ENCODE measurements at regions not wholly inside any gene's neighbourhood (a gene's known extent, or its start where the extent isn't known, plus 50 kb on each side); places are given as distances from the start of the nearest gene placed in this dataset.

GRCh38 chrX:8374041-8374825 lies 90.4 kb upstream of the VCX3B start:
- H3K4me2 ChIP-seq (ENCODE audit: low read depth, low read length): no peak overlapping the region
- TF ChIP-seq CTCF (IDR thresholded peaks at IDR 0.05; ENCODE audit: low read length): no peak
- TF ChIP-seq EZH2phosphoT487 (IDR thresholded peaks at IDR 0.05; ENCODE audit: low read length): no peak
- TF ChIP-seq EZH2 (optimal IDR thresholded peaks at IDR 0.05; ENCODE audit: low read depth, low read length): no peak

GRCh38 chrX:8377041-8377440 lies 87.6 kb upstream of the VCX3B start:
- H2AFZ ChIP-seq (ENCODE audit: low read length): no peak overlapping the region
- no peaks in the 10 kb centered on the region for H3K4me1 ChIP-seq (ENCODE audit: low read length)
- DNase-seq: no peak
- H3K36me3 ChIP-seq (replicated peaks; ENCODE audit: insufficient read depth, low read length): no peaks in the 10 kb centered on the region
- H3K9me3 ChIP-seq (replicated peaks; ENCODE audit: insufficient read depth, low read length): no peaks in the 10 kb centered on the region
- H3K27ac ChIP-seq (ENCODE audit: low read length): no peak overlapping the region
- no peaks in the 10 kb centered on the region for H3K9me2 ChIP-seq (replicated peaks; ENCODE audit: insufficient read depth, low read length)
- no peak overlapping the region for H3K4me2 ChIP-seq (ENCODE audit: low read depth, low read length)
- no peaks in the 10 kb centered on the region for H4K20me1 ChIP-seq (ENCODE audit: insufficient read depth, low read length)
- no peak overlapping the region for H3K4me3 ChIP-seq (ENCODE audit: low read length)
- H3K79me2 ChIP-seq (ENCODE audit: low read length): no peaks in the 10 kb centered on the region
- no peak overlapping the region for H3K9ac ChIP-seq (ENCODE audit: low read length)
- H3K27me3 ChIP-seq (replicated peaks; ENCODE audit: insufficient read depth, low read length): no peaks in the 10 kb centered on the region
- TF ChIP-seq CTCF (IDR thresholded peaks at IDR 0.05; ENCODE audit: low read length): no peak
- no peak for TF ChIP-seq EZH2phosphoT487 (IDR thresholded peaks at IDR 0.05; ENCODE audit: low read length)
- no peak for TF ChIP-seq EZH2 (optimal IDR thresholded peaks at IDR 0.05; ENCODE audit: low read depth, low read length)
- H3F3A ChIP-seq (ENCODE audit: insufficient read depth, low read length): no peaks in the 10 kb centered on the region

More at GRCh38 chrX:8374041-8374825, 90.4 kb upstream of the VCX3B start:
- no peaks in the 10 kb centered on the region for H3K36me3 ChIP-seq (replicated peaks; ENCODE audit: insufficient read depth, low read length)
- no peak overlapping the region for H3K9ac ChIP-seq (ENCODE audit: low read length)
- H3K27me3 ChIP-seq (replicated peaks; ENCODE audit: insufficient read depth, low read length): no peaks in the 10 kb centered on the region
- DNase-seq: no peak
- no peak overlapping the region for H3K27ac ChIP-seq (ENCODE audit: low read length)
- no peaks in the 10 kb centered on the region for H3K9me2 ChIP-seq (replicated peaks; ENCODE audit: insufficient read depth, low read length)
- H4K20me1 ChIP-seq (ENCODE audit: insufficient read depth, low read length): no peaks in the 10 kb centered on the region
- H3K4me1 ChIP-seq (ENCODE audit: low read length): no peaks in the 10 kb centered on the region
- no peaks in the 10 kb centered on the region for H3K9me3 ChIP-seq (replicated peaks; ENCODE audit: insufficient read depth, low read length)
- no peaks in the 10 kb centered on the region for H3K79me2 ChIP-seq (ENCODE audit: low read length)
- H2AFZ ChIP-seq (ENCODE audit: low read length): no peak overlapping the region
- no peaks in the 10 kb centered on the region for H3F3A ChIP-seq (ENCODE audit: insufficient read depth, low read length)
- H3K4me3 ChIP-seq (ENCODE audit: low read length): no peak overlapping the region

- TF ChIP-seq CTCF (IDR thresholded peaks at IDR 0.05; ENCODE audit: low read length): no peak
- no peak for TF ChIP-seq EZH2 (optimal IDR thresholded peaks at IDR 0.05; ENCODE audit: low read depth, low read length)
- TF ChIP-seq EZH2phosphoT487 (IDR thresholded peaks at IDR 0.05; ENCODE audit: low read length): no peak
- Histone ChIP-seq H3K4me1 (ENCODE audit: low read length) (no peaks in the 10 kb centered on the region), H3K9me3 (replicated peaks; ENCODE audit: insufficient read depth, low read length) (no peaks in the 10 kb centered on the region), H3K9me2 (replicated peaks; ENCODE audit: insufficient read depth, low read length) (no peaks in the 10 kb centered on the region), H3K4me3 (ENCODE audit: low read length) (no peak overlapping the region), H3K27me3 (replicated peaks; ENCODE audit: insufficient read depth, low read length) (no peaks in the 10 kb centered on the region), H4K20me1 (ENCODE audit: insufficient read depth, low read length) (no peaks in the 10 kb centered on the region), H2AFZ (ENCODE audit: low read length) (no peak overlapping the region), H3K9ac (ENCODE audit: low read length) (no peak overlapping the region), H3F3A (ENCODE audit: insufficient read depth, low read length) (no peaks in the 10 kb centered on the region), H3K36me3 (replicated peaks; ENCODE audit: insufficient read depth, low read length) (no peaks in the 10 kb centered on the region), H3K4me2 (ENCODE audit: low read depth, low read length) (no peak overlapping the region), H3K27ac (ENCODE audit: low read length) (no peak overlapping the region), H3K79me2 (ENCODE audit: low read length) (no peaks in the 10 kb centered on the region)
- no peak for DNase-seq
Observed at GRCh38 chrX:8390771-8391170, 73.9 kb upstream of the VCX3B start.
